Prostate gland (tissue), 2 donors: ENCODE measurements at regions not wholly inside any gene's neighbourhood (a gene's known extent, or its start where the extent isn't known, plus 50 kb on each side); places are given as distances from the start of the nearest gene placed in this dataset.
A peak's percentile ranks its signal among the peaks of the same experiment; 100 is the strongest.

ENCODE experiments used
- DNase-seq: peaks from one replicate; pipeline ENCODE4 v3.0.0-alpha.2; 2019; ENCODE audit warnings: low spot score
- H3K27ac ChIP-seq, 2 donors: fragments of 200-600 bp; sonication (generic); 2 replicates each; pipeline ENCODE4 v1.5.1; 2017 to 2019
- H3K27me3 ChIP-seq: fragments of 200-600 bp; sonication (generic); replicated peaks from 2 replicates; pipeline ENCODE4 v1.5.1; 2019; ENCODE audit not compliant: insufficient read depth
- H3K36me3 ChIP-seq, 2 donors: fragments of 200-600 bp; sonication (generic); 1 replicate in 1 of 2; 2 replicates in 1 of 2; pipeline versions ENCODE4 v1.5.1 to v1.8.1; 2017 to 2019
- H3K4me1 ChIP-seq: fragments of 200-600 bp; sonication (generic); replicated peaks from 2 replicates; pipeline ENCODE4 v1.5.1; 2019
- H3K4me3 ChIP-seq, 2 donors: fragments of 200-600 bp; sonication (generic); 2 replicates each; pipeline ENCODE4 v1.5.1; 2017 to 2019
- H3K9me3 ChIP-seq: fragments of 200-600 bp; sonication (generic); 2 replicates; pipeline ENCODE4 v1.5.1; 2017
- POLR2A ChIP-seq: fragments of 450-650 bp; IDR thresholded peaks from one replicate; pipeline ENCODE4 v1.6.1; 2016; ENCODE audit warnings: antibody characterized with exemption, mild to moderate bottlenecking
- POLR2AphosphoS5 ChIP-seq: sonication (generic); formaldehyde crosslinking; IDR thresholded peaks from one replicate; pipeline ENCODE4 v1.6.1; 2017; ENCODE audit warnings: antibody characterized with exemption
- WGBS: methylation state at CpG from one replicate; pipeline ENCODE4 v1.1.5; 2018; 5-methylcytosine and 5-hydroxymethylcytosine counted together
- intact Hi-C: fragments of 100-400 bp; cut with DNase I; formaldehyde crosslinking; loops from one replicate; pipeline ENCODE4 v1.14.2; 2022
- TF ChIP-seq, protein P1 (sequence below), 4 experiments: fragments of 200-600 bp in 2 of 4; fragments of 450-650 bp in 2 of 4; sonication (generic) in 2 of 4; IDR thresholded peaks; 1 replicate in 3 of 4; 2 replicates in 1 of 4; pipeline ENCODE4 v1.5.1; 2016 to 2019; ENCODE audit warnings: antibody characterized with exemption in 4 of 4, mild to moderate bottlenecking in 2 of 4, moderate library complexity in 2 of 4

DNA sequence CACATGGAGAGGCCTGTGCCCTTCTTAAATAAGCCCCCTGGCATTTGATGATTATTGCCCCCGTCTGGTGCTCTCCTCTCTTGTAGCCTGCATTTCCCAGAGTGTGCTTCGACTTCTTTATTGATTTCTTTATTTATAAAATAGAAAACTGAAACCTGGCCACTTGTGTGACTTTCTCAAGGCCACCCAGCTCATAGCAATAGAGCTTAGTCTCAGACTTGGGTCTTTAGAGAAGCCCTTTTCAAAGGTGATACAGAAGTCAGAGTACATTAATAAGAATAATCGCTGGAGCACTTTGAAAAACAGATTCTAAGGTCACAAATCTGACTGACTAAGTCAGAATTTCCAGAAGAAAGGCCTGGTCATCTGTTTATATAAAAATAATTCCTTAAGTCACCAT is 86.6 kb downstream of the NOC3L start:
- TF ChIP-seq POLR2A, result no peak
- no peak for TF ChIP-seq POLR2AphosphoS5
- TF ChIP-seq, protein P1, sequence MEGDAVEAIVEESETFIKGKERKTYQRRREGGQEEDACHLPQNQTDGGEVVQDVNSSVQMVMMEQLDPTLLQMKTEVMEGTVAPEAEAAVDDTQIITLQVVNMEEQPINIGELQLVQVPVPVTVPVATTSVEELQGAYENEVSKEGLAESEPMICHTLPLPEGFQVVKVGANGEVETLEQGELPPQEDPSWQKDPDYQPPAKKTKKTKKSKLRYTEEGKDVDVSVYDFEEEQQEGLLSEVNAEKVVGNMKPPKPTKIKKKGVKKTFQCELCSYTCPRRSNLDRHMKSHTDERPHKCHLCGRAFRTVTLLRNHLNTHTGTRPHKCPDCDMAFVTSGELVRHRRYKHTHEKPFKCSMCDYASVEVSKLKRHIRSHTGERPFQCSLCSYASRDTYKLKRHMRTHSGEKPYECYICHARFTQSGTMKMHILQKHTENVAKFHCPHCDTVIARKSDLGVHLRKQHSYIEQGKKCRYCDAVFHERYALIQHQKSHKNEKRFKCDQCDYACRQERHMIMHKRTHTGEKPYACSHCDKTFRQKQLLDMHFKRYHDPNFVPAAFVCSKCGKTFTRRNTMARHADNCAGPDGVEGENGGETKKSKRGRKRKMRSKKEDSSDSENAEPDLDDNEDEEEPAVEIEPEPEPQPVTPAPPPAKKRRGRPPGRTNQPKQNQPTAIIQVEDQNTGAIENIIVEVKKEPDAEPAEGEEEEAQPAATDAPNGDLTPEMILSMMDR (IDR thresholded peaks at IDR 0.05), result no peak
- Histone ChIP-seq H3K27ac (no peak overlapping the region), H3K4me3 (no peak overlapping the region), H3K4me1 (no peaks in the 10 kb centered on the region), H3K27me3 (no peaks in the 10 kb centered on the region), H3K36me3 (no peaks in the 10 kb centered on the region), H3K9me3 (no peaks in the 10 kb centered on the region)
- intact Hi-C loops, result no loop called here
- 85% methylated on average over 3 of the region's 3 CpGs for WGBS
- no peak for DNase-seq

DNA sequence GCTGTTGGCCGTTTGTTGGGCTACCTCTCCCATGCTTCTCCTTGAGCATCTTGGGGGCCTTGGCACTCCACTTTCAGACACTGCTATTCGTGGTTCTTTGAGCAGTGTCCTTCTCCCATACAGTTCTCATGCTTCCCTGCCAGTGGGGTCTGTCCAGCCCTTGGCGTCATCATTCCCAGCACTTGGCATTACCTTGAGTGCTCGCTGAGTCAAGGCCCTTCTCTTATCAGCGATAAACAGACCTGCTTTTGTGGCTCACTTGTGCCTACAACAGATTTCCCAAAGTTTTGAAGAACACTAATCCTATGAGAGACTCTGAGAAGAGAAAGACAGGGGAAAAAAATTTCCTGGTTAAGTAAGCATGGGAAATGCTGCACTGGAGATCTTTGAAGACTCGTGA is 85.3 kb downstream of the NOC3L start:
- H3K4me1 ChIP-seq, result no peaks in the 10 kb centered on the region
- intact Hi-C loops, result no loop called here
- no peak overlapping the region for H3K27ac ChIP-seq
- no peaks in the 10 kb centered on the region for H3K36me3 ChIP-seq
- WGBS, result 89% methylated on average over 6 of the region's 6 CpGs
- H3K9me3 ChIP-seq, result no peaks in the 10 kb centered on the region
- no peak overlapping the region for H3K4me3 ChIP-seq
- DNase-seq, result no peak
- TF ChIP-seq, protein P1 (IDR thresholded peaks at IDR 0.05), result no peak
- no peak for TF ChIP-seq POLR2A
- H3K27me3 ChIP-seq, result no peaks in the 10 kb centered on the region

DNA sequence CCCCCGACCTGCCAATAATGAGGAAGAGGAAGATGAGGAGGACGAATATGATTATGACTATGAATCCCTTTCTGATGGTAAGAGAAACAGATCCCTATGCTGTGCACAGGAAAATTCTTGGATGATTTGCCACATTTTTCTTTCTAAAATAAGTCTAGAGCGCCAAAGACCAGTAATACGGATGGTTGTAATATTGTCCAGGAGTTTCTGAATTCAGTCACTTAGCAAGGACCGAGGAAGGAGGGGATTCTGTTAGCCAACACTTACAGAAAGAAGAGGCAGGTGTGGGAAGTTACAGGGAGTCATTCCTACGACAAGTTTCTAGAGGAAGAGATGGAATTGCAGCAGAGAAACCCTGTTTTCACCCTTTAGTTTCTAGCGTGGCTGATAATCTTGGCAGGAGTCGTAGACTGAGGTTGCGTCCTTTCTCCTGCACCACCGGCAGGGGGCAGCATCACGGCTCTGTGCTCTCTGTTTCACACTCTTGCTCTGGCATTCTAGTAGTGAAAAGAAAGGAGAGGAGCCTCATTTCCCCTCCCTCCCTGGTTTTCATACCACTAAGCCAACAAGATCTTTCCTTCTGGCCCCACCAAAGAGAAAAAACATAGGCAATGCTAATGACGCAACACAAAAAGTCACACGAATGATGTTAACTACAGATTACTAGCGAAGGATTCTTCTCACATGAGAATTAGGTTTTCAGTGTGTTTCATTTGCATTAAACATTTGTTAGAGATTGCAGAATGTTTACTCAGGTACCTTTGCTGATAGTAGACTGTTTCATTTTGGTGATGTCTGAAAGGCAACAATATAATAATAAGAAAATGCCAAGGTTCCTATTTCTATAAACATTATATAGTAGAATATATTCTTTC is 82.7 kb downstream of the NOC3L start:
- DNase-seq, result no peak
- Histone ChIP-seq H3K9me3 (no peaks in the 10 kb centered on the region), H3K27me3 (no peaks in the 10 kb centered on the region), H3K36me3 (no peaks in the 10 kb centered on the region), H3K4me3 (no peak overlapping the region), H3K4me1 (no peaks in the 10 kb centered on the region), H3K27ac (no peak overlapping the region)
- TF ChIP-seq POLR2AphosphoS5 (no peak), POLR2A (no peak)
- TF ChIP-seq, protein P1 (IDR thresholded peaks at IDR 0.05), result peak; percentile 59 to 84 (median 64)
- intact Hi-C loops, result no loop called here
- WGBS, result 58% methylated on average over 14 of the region's 14 CpGs

DNA sequence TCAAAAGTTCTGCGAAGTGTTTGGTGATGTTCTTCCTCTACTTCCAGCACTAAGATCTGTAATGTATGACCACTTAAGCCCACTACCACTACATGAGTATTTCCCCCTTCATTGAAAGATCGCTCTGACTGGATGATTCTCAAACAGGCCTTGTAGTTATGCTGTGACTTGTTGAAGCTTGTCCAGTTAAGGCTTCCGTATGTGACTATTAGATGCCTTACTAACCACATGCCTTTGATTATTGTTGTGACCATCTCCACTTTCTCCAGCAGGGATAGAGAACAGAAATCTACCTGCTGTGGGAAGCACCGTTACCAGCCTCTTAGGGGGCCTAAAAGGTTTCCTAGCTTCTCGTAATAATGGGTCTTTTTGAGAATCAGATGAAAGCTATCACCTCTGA is 81.1 kb downstream of the NOC3L start:
- intact Hi-C loops, result no loop called here
- DNase-seq, result no peak
- Histone ChIP-seq H3K27ac (no peak overlapping the region), H3K27me3 (no peaks in the 10 kb centered on the region), H3K36me3 (no peaks in the 10 kb centered on the region), H3K4me3 (no peak overlapping the region), H3K4me1 (no peaks in the 10 kb centered on the region), H3K9me3 (no peaks in the 10 kb centered on the region)
- TF ChIP-seq, protein P1 (IDR thresholded peaks at IDR 0.05), result no peak
- TF ChIP-seq POLR2AphosphoS5 (no peak), POLR2A (no peak)
- WGBS, result 70% methylated on average over 5 of the region's 5 CpGs

DNA sequence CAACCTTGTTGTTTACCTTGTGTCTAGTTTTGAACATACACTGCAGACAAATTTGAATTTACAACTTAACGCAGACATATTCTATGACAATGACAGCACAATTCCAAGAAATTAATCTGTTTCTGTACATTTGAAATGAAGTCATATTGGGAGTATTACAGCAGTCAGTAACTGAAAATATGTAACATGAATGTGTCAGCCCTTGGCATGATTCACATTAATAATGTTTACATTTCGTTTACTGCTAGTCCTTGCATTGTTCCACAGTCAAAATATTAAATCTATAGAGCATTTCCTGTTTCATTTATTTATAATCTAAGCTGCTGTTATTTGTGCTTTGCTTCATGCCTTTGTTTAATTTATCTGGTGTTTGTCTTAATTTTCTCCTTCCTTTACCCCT is 80.4 kb downstream of the NOC3L start:
- DNase-seq, result no peak
- 74% methylated on average over 2 of the region's 2 CpGs for WGBS
- TF ChIP-seq, protein P1 (IDR thresholded peaks at IDR 0.05), result no peak
- TF ChIP-seq POLR2AphosphoS5 (no peak), POLR2A (no peak)

More for the DNA sequence above, 80.4 kb downstream of the NOC3L start:
- intact Hi-C loops, result no loop called here
- no peaks in the 10 kb centered on the region for H3K4me1 ChIP-seq
- H3K4me3 ChIP-seq, result no peak overlapping the region
- H3K9me3 ChIP-seq, result no peaks in the 10 kb centered on the region
- H3K36me3 ChIP-seq, result no peaks in the 10 kb centered on the region
- no peaks in the 10 kb centered on the region for H3K27me3 ChIP-seq
- H3K27ac ChIP-seq, result no peak overlapping the region
